HEK293T (cell line): ENCODE measurements at regions not wholly inside any gene's neighbourhood (a gene's known extent, or its start where the extent isn't known, plus 50 kb on each side); places are given as distances from the start of the nearest gene placed in this dataset.
"Not testable (repeated sequence)": the region's sequence is repeated elsewhere in the genome, so short reads cannot be mapped to it uniquely, and the experiment has no call there.

Experiments
- CTCF ChIA-PET: fragments of 350-600 bp; formaldehyde crosslinking; extraction: SDS; loops from one replicate; lab custom pipeline; 2021; ENCODE audit warnings: antibody characterized with exemption, inconsistent platforms; lab: Yijun Ruan, JAX
- POLR2A ChIA-PET: fragments of 350-600 bp; formaldehyde crosslinking; extraction: SDS; loops from one replicate; lab custom pipeline; 2020; ENCODE audit warnings: antibody characterized with exemption, inconsistent platforms; lab: Yijun Ruan, JAX
- DNase-seq: peaks from one replicate; pipeline ENCODE4 v3.0.0; 2012; ENCODE audit warnings: mixed read lengths; ENCODE audit errors: extremely low spot score
- ARNT ChIP-seq: fragments of 450-650 bp; IDR thresholded peaks from 2 replicates; pipeline ENCODE4 v1.6.1; 2017; ENCODE audit warnings: mild to moderate bottlenecking
- BHLHE40 ChIP-seq: fragments of 450-650 bp; IDR thresholded peaks from 2 replicates; pipeline ENCODE4 v1.6.1; 2016; ENCODE audit warnings: mild to moderate bottlenecking, moderate library complexity, borderline replicate concordance
- CTBP1 ChIP-seq: fragments of 450-650 bp; IDR thresholded peaks from 2 replicates; pipeline ENCODE4 v1.6.1; 2016; ENCODE audit warnings: borderline replicate concordance
- ELF4 ChIP-seq: fragments of 450-650 bp; IDR thresholded peaks from 2 replicates; pipeline ENCODE4 v1.6.1; 2017; ENCODE audit warnings: antibody characterized with exemption
- FOXA1 ChIP-seq: fragments of 450-650 bp; IDR thresholded peaks from 2 replicates; pipeline ENCODE4 v1.6.1; 2016; ENCODE audit warnings: mild to moderate bottlenecking
- FOXK2 ChIP-seq: fragments of 450-650 bp; IDR thresholded peaks from 2 replicates; pipeline ENCODE4 v1.6.1; 2016; ENCODE audit warnings: mild to moderate bottlenecking
- FOXM1 ChIP-seq: fragments of 450-650 bp; IDR thresholded peaks from 2 replicates; pipeline ENCODE4 v1.6.1; 2017; ENCODE audit warnings: mild to moderate bottlenecking, borderline replicate concordance
- HDGF ChIP-seq: fragments of 450-650 bp; IDR thresholded peaks from 2 replicates; pipeline ENCODE4 v1.6.1; 2017; ENCODE audit warnings: antibody characterized with exemption, borderline replicate concordance
- L3MBTL2 ChIP-seq: fragments of 450-650 bp; conservative IDR thresholded peaks from 2 replicates; pipeline ENCODE4 v1.6.1; 2016; ENCODE audit warnings: mild to moderate bottlenecking
- LEF1 ChIP-seq: fragments of 450-650 bp; IDR thresholded peaks from 2 replicates; pipeline ENCODE4 v1.6.1; 2017; ENCODE audit warnings: mild to moderate bottlenecking, borderline replicate concordance
- NFRKB ChIP-seq: fragments of 450-650 bp; IDR thresholded peaks from 2 replicates; pipeline ENCODE4 v1.6.1; 2016; ENCODE audit warnings: mild to moderate bottlenecking, moderate library complexity
- PKNOX1 ChIP-seq: fragments of 450-650 bp; IDR thresholded peaks from 2 replicates; pipeline ENCODE4 v1.6.1; 2016
- SP1 ChIP-seq: fragments of 450-650 bp; IDR thresholded peaks from 2 replicates; pipeline ENCODE4 v1.6.1; 2017
- SUZ12 ChIP-seq: fragments of 450-650 bp; IDR thresholded peaks from 2 replicates; pipeline ENCODE4 v1.6.1; 2016; ENCODE audit warnings: mild to moderate bottlenecking
- TARDBP ChIP-seq: fragments of 450-650 bp; IDR thresholded peaks from 2 replicates; pipeline ENCODE4 v1.6.1; 2016
- ZNF384 ChIP-seq: fragments of 450-650 bp; IDR thresholded peaks from 2 replicates; pipeline ENCODE4 v1.6.1; 2016

- TF ChIP-seq ELF4: no peak
- no peak for TF ChIP-seq ZNF384
- TF ChIP-seq FOXM1: no peak
- TF ChIP-seq LEF1: no peak
- no peak for DNase-seq
- ChIA-PET CTCF (no interaction called here), POLR2A (no interaction called here)
These were observed 1902.6 kb upstream of the AGA start for GRCh38 chr4:179344861-179345260.

GRCh38 chr4:179352221-179352620 is 1910.0 kb upstream of the AGA start:
- POLR2A ChIA-PET: no interaction called here
- DNase-seq: no peak
- TF ChIP-seq ARNT: no peak
- no peak for TF ChIP-seq FOXK2
- no peak for TF ChIP-seq CTBP1
- TF ChIP-seq PKNOX1: no peak
- no peak for TF ChIP-seq SP1
- TF ChIP-seq FOXM1: no peak
- no peak for TF ChIP-seq TARDBP
- no peak for TF ChIP-seq BHLHE40
- TF ChIP-seq FOXA1: no peak
- no peak for TF ChIP-seq NFRKB
- no peak for TF ChIP-seq L3MBTL2
- TF ChIP-seq HDGF: no peak
- TF ChIP-seq ZNF384: no peak
- TF ChIP-seq SUZ12: no peak
- no peak for TF ChIP-seq ELF4
- TF ChIP-seq LEF1: no peak
- CTCF ChIA-PET: no interaction called here

- POLR2A ChIA-PET: no interaction called here
- no peak for DNase-seq
- TF ChIP-seq PKNOX1 (no peak), FOXK2 (no peak), SP1 (no peak), FOXA1 (no peak), BHLHE40 (no peak), FOXM1 (no peak), CTBP1 (no peak), SUZ12 (no peak), TARDBP (no peak), L3MBTL2 (no peak), NFRKB (no peak), HDGF (no peak), LEF1 (no peak), ARNT (no peak), ELF4 (no peak), ZNF384 (no peak)
- CTCF ChIA-PET: no interaction called here
These were observed 1911.5 kb upstream of the AGA start for GRCh38 chr4:179353786-179354185.

GRCh38 chr4:179361978-179362486 is 1919.8 kb upstream of the AGA start:
- TF ChIP-seq LEF1 (no peak), ZNF384 (no peak), TARDBP (no peak), ELF4 (no peak), CTBP1 (no peak), FOXK2 (no peak), SP1 (no peak), ARNT (no peak), FOXA1 (no peak), FOXM1 (no peak), BHLHE40 (no peak), PKNOX1 (no peak), L3MBTL2 (no peak), HDGF (no peak), NFRKB (no peak), SUZ12 (no peak)
- no peak for DNase-seq
- ChIA-PET CTCF (no interaction called here), POLR2A (no interaction called here)

GRCh38 chr4:179365932-179366331 is 1923.7 kb upstream of the AGA start:
- POLR2A ChIA-PET, CTCF ChIA-PET, DNase-seq: not testable (repeated sequence)

GRCh38 chr4:179372242-179372641 is 1930.0 kb upstream of the AGA start:
- ChIA-PET CTCF (no interaction called here), POLR2A (no interaction called here)
- no peak for TF ChIP-seq ARNT
- TF ChIP-seq ELF4: no peak
- no peak for TF ChIP-seq SP1
- TF ChIP-seq FOXM1: no peak
- TF ChIP-seq PKNOX1: no peak
- DNase-seq: no peak
